GM12878 (cell line): ENCODE measurements at regions not wholly inside any gene's neighbourhood (a gene's known extent, or its start where the extent isn't known, plus 50 kb on each side); places are given as distances from the start of the nearest gene placed in this dataset.

Source experiments
- ATAC-seq: fragments of 200-7000 bp; cut with Tn5 transposase; 3 replicates; pipeline ENCODE4 v1.9.1; 2020; ENCODE audit warnings: mild to moderate bottlenecking, moderate library complexity
- BruUV-seq: library from RNA; stranded (reverse); fragments of 400-500 nt; replicated peaks from 2 replicates; lab custom pipeline; 2021; lab: Mats Ljungman, UMichigan
- CTCF ChIA-PET: fragments of 300-600 bp; sonication (Branson Sonifier 250); formaldehyde crosslinking; extraction: SDS; loops from one replicate; lab custom pipeline; 2021; ENCODE audit warnings: inconsistent platforms; lab: Yijun Ruan, JAX
- POLR2A ChIA-PET: fragments of 350-600 bp; formaldehyde crosslinking; extraction: SDS; loops from one replicate; lab custom pipeline; 2021; ENCODE audit warnings: inconsistent platforms; lab: Charles Lee
- RAD21 ChIA-PET: fragments of 300-600 bp; sonication (Branson Sonifier 250); formaldehyde crosslinking; loops from one replicate; lab custom pipeline; 2023; ENCODE audit warnings: antibody characterized with exemption; ENCODE audit not compliant: unreplicated experiment; lab: Charles Lee
- SMC1A ChIA-PET: fragments of 300-600 bp; sonication (Branson Sonifier 250); formaldehyde crosslinking; loops from one replicate; lab custom pipeline; 2023; ENCODE audit not compliant: unreplicated experiment, uncharacterized antibody; lab: Charles Lee
- DNase-seq: peaks from one replicate; pipeline ENCODE4 v3.0.0-alpha.2; 2011; ENCODE audit warnings: low read depth, low spot score
- FAIRE-seq: peaks from 3 replicates; lab custom pipeline; 2011; peaks lifted over from hg19 to GRCh38; lab: Jason Lieb, UNC
- H2AFZ ChIP-seq: 2 replicates; pipeline ENCODE4 v1.6.0; 2011; ENCODE audit warnings: low read depth, low read length, control low read depth; ENCODE audit not compliant: control insufficient read depth
- H3K27ac ChIP-seq: 2 replicates; pipeline ENCODE4 v1.5.1; 2011; ENCODE audit warnings: control low read depth; ENCODE audit not compliant: control insufficient read depth, insufficient read depth
- H3K27me3 ChIP-seq, 2 experiments: replicated peaks in 1 of 2; 2 replicates each; pipeline versions ENCODE4 v1.6.0 to v1.6.1; 2011; ENCODE audit warnings: low read length in 1 of 2; ENCODE audit not compliant: control insufficient read depth in 2 of 2, insufficient read depth in 2 of 2
- H3K36me3 ChIP-seq, 2 experiments: 2 replicates each; pipeline ENCODE4 v1.5.1; 2011; ENCODE audit warnings: low read length in 1 of 2; ENCODE audit not compliant: control insufficient read depth in 2 of 2, insufficient read depth in 2 of 2
- H3K4me1 ChIP-seq: 2 replicates; pipeline ENCODE4 v1.6.1; 2011; ENCODE audit warnings: mild to moderate bottlenecking, low read length, moderate library complexity, mixed read lengths; ENCODE audit not compliant: control insufficient read depth, insufficient read depth
- H3K4me2 ChIP-seq: 2 replicates; pipeline ENCODE4 v1.6.0; 2011; ENCODE audit warnings: control low read depth; ENCODE audit not compliant: control insufficient read depth, insufficient read depth
- H3K4me3 ChIP-seq: fragments of 200-600 bp; sonication (generic); 2 replicates; pipeline ENCODE4 v1.5.1; 2016
- H3K79me2 ChIP-seq: 2 replicates; pipeline ENCODE4 v1.6.0; 2011; ENCODE audit warnings: low read length; ENCODE audit not compliant: control insufficient read depth, insufficient read depth
- H3K9ac ChIP-seq: 2 replicates; pipeline ENCODE4 v1.8.0; 2011; ENCODE audit warnings: low read length, control low read depth, mixed read lengths; ENCODE audit not compliant: control insufficient read depth, insufficient read depth
- H3K9me3 ChIP-seq: replicated peaks from 3 replicates; pipeline ENCODE4 v1.5.1; 2011; ENCODE audit warnings: mild to moderate bottlenecking, low read length; ENCODE audit not compliant: control insufficient read depth, insufficient read depth
- H4K20me1 ChIP-seq: 2 replicates; pipeline ENCODE4 v1.6.0; 2011; ENCODE audit not compliant: control insufficient read depth, insufficient read depth
- CBX3 ChIP-seq: fragments of 200-600 bp; sonication (generic); IDR thresholded peaks from 2 replicates; pipeline ENCODE4 v1.6.1; 2016; ENCODE audit warnings: low read depth, borderline replicate concordance
- DPF2 ChIP-seq: fragments of 450-650 bp; IDR thresholded peaks from 2 replicates; pipeline ENCODE4 v1.6.1; 2017; ENCODE audit warnings: mild to moderate bottlenecking
- GABPA ChIP-seq: IDR thresholded peaks from 2 replicates; pipeline ENCODE4 v1.6.1; 2014; ENCODE audit warnings: antibody characterized with exemption, low read depth, mild to moderate bottlenecking, inconsistent platforms
- GATAD2B ChIP-seq: fragments of 450-650 bp; conservative IDR thresholded peaks from 2 replicates; pipeline ENCODE4 v1.6.1; 2017; ENCODE audit warnings: low read depth, mild to moderate bottlenecking, moderate library complexity
- HSF1 ChIP-seq: fragments of 150-350 bp; IDR thresholded peaks from 2 replicates; pipeline ENCODE4 v1.6.1; 2014; ENCODE audit warnings: mild to moderate bottlenecking, low read depth, low read length
- IKZF1 ChIP-seq: fragments of 450-650 bp; conservative IDR thresholded peaks from 2 replicates; pipeline ENCODE4 v1.6.1; 2017; ENCODE audit warnings: antibody characterized with exemption, mild to moderate bottlenecking
- JUND ChIP-seq: IDR thresholded peaks from 2 replicates; pipeline ENCODE4 v1.6.1; 2012; ENCODE audit warnings: low read depth, mild to moderate bottlenecking, low read length, improper control_type of control experiment, moderate library complexity
- KDM1A ChIP-seq: fragments of 200-600 bp; sonication (generic); IDR thresholded peaks from 2 replicates; pipeline ENCODE4 v1.6.1; 2016; ENCODE audit warnings: borderline replicate concordance
- NR2C1 ChIP-seq: fragments of 450-650 bp; IDR thresholded peaks from 2 replicates; pipeline ENCODE4 v1.6.1; 2017; ENCODE audit warnings: antibody characterized with exemption, mild to moderate bottlenecking, moderate library complexity
- POU2F2 ChIP-seq: IDR thresholded peaks from 3 replicates; pipeline ENCODE4 v1.6.1; 2011; ENCODE audit warnings: low read depth, mild to moderate bottlenecking, low read length, borderline replicate concordance
- SIN3A ChIP-seq: IDR thresholded peaks from 2 replicates; pipeline ENCODE4 v1.6.1; 2012; ENCODE audit warnings: low read depth, low read length, improper control_type of control experiment
- SMAD1 ChIP-seq: fragments of 450-650 bp; IDR thresholded peaks from 2 replicates; pipeline ENCODE4 v1.6.1; 2018; ENCODE audit warnings: mild to moderate bottlenecking, low read depth; ENCODE audit not compliant: partially characterized antibody
- SREBF1 ChIP-seq: IDR thresholded peaks from 2 replicates; pipeline ENCODE4 v1.6.1; 2012; ENCODE audit warnings: mild to moderate bottlenecking, low read length
- SREBF2 ChIP-seq: IDR thresholded peaks from 2 replicates; pipeline ENCODE4 v1.6.1; 2012; ENCODE audit warnings: mild to moderate bottlenecking, low read length
- STAT3 ChIP-seq: IDR thresholded peaks from 2 replicates; pipeline ENCODE4 v1.6.1; 2011; ENCODE audit warnings: low read depth, low read length, improper control_type of control experiment
- TARDBP ChIP-seq: IDR thresholded peaks from 2 replicates; pipeline ENCODE4 v1.6.1; 2016; ENCODE audit warnings: borderline replicate concordance
- ZNF217 ChIP-seq: fragments of 450-650 bp; IDR thresholded peaks from 2 replicates; pipeline ENCODE4 v1.6.1; 2017; ENCODE audit warnings: antibody characterized with exemption, mild to moderate bottlenecking
- whole genome bisulfite sequencing: methylation state at CpG from one replicate; pipeline ENCODE4 v1.1.6; 2016; ENCODE audit warnings: low lambda C conversion rate; ENCODE audit not compliant: insufficient replicate concordance, insufficient coverage; ENCODE audit errors: missing lambda C conversion rate; 5-methylcytosine and 5-hydroxymethylcytosine counted together
- in situ Hi-C: fragments of 300-500 bp; cut with MboI; formaldehyde crosslinking; loops from 9 replicates; pipeline ENCODE4 v1.14.3; 2018; ENCODE audit warnings: mixed read lengths
- intact Hi-C: fragments of 100-400 bp; cut with micrococcal nuclease; formaldehyde crosslinking; loops from one replicate; pipeline ENCODE4 v1.14.2; 2022; ENCODE audit not compliant: unreplicated experiment
- TF ChIP-seq, protein P1 (sequence below), 3 experiments: IDR thresholded peaks in 2 of 3; conservative IDR thresholded peaks in 1 of 3; 2 replicates each; pipeline ENCODE4 v1.5.1; 2011; ENCODE audit warnings: low read depth in 3 of 3, low read length in 3 of 3, mild to moderate bottlenecking in 3 of 3, control low read depth in 2 of 3, moderate library complexity in 2 of 3, inconsistent platforms in 1 of 3, mixed read lengths in 1 of 3; ENCODE audit not compliant: control insufficient read depth in 2 of 3, insufficient read depth in 1 of 3; ENCODE audit errors: extremely low read depth in 1 of 3

DNA sequence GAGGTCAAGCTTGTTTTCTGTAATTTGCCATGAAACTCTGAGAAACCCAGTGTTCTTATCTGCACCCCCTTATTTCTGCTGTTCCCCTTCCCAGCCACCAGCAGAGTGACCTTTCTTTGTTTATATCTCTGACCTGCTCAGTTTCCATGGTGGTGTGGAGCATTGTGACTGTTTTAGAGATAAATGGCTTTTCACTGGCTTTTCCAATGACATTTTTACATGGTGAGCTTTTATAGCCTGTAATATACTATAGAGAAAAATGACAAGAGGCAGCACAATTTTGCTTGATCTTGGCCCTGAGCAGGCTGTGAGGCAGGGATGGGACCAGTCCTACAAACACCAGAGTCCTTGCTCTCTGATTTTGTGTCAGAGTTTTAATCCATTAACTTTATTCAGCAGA is 233.9 kb downstream of the FAT3 start:
- Histone ChIP-seq H4K20me1 (no peaks in the 10 kb centered on the region), H3K9ac (no peak overlapping the region)
- FAIRE-seq, result no peak

DNA sequence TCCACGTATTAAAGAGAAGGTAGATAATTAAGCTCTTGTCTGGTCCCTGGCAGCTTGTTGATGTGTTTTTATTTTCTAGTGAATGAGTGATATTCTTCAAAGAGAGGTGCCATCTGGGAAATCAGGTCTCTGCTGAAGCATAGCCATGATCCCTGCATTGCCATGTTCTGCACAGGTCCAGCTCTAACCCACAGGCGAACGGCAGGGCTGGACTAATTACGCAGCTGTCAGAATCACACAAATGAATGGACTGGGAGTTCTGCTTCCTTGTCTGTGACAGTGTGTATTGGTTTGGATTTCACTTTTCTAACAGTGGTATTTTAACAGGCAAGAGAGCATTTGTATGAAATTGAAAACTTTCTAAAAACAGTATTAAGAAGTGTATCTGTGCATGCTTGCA is 235.6 kb downstream of the FAT3 start:
- intact Hi-C loops, result no loop called here

More for the DNA sequence above, 233.9 kb downstream of the FAT3 start:
- Histone ChIP-seq H3K9me3 (no peaks in the 10 kb centered on the region), H3K4me2 (no peak overlapping the region), H3K27me3 (no peaks in the 10 kb centered on the region; a peak in 1 of 4 replicates), H3K27ac (no peak overlapping the region), H3K4me1 (no peaks in the 10 kb centered on the region), H2AFZ (no peak overlapping the region), H3K36me3 (no peaks in the 10 kb centered on the region), H3K4me3 (no peak overlapping the region), H3K79me2 (no peaks in the 10 kb centered on the region)
- ChIA-PET SMC1A (no interaction called here), RAD21 (no interaction called here), POLR2A (no interaction called here), CTCF (no interaction called here)
- TF ChIP-seq STAT3, result no peak
- no peak for TF ChIP-seq SREBF2
- ATAC-seq, result no peak
- intact Hi-C loops (no loop called here), in situ Hi-C loops (no loop called here)
- DNase-seq, result no peak
- BruUV-seq, result no TSS peak

More for the DNA sequence above, 235.6 kb downstream of the FAT3 start:
- FAIRE-seq, result no peak
- H3K36me3 ChIP-seq, result no peaks in the 10 kb centered on the region
- H3K27ac ChIP-seq, result no peak overlapping the region
- no peak overlapping the region for H2AFZ ChIP-seq
- no peaks in the 10 kb centered on the region for H3K79me2 ChIP-seq
- in situ Hi-C loops, result no loop called here
- WGBS, result 39% methylated on average over 4 of the region's 4 CpGs
- RAD21 ChIA-PET, result no interaction called here
- H3K9me3 ChIP-seq, result no peaks in the 10 kb centered on the region
- POLR2A ChIA-PET, result no interaction called here
- peaks cover 0 to 3% of the 10 kb centered on the region in 2 experiments; a peak in 2 of 4 replicates for H3K27me3 ChIP-seq
- no peak overlapping the region for H3K4me2 ChIP-seq
- no peaks in the 10 kb centered on the region for H4K20me1 ChIP-seq
- no peak overlapping the region for H3K4me3 ChIP-seq
- SMC1A ChIA-PET, result interaction anchor here (1.0 kb wide), 1 partner anchor 95 kb away, joined by 3 read pairs; no protein-coding TSS in a partner anchor
- CTCF ChIA-PET, result no interaction called here
- ATAC-seq, result no peak
- no peak overlapping the region for H3K9ac ChIP-seq
- BruUV-seq, result no TSS peak
- no peak for DNase-seq
- no peaks in the 10 kb centered on the region for H3K4me1 ChIP-seq
- no peak for TF ChIP-seq NR2C1
- no peak for TF ChIP-seq DPF2
- no peak for TF ChIP-seq GATAD2B
- no peak for TF ChIP-seq KDM1A
- TF ChIP-seq TARDBP, result no peak
- TF ChIP-seq CBX3, result no peak
- TF ChIP-seq POU2F2, result no peak
- no peak for TF ChIP-seq SIN3A
- TF ChIP-seq ZNF217, result no peak
- no peak for TF ChIP-seq IKZF1
- no peak for TF ChIP-seq HSF1
- TF ChIP-seq JUND, result no peak
- TF ChIP-seq SMAD1, result no peak
- TF ChIP-seq GABPA, result no peak
- TF ChIP-seq, protein P1, sequence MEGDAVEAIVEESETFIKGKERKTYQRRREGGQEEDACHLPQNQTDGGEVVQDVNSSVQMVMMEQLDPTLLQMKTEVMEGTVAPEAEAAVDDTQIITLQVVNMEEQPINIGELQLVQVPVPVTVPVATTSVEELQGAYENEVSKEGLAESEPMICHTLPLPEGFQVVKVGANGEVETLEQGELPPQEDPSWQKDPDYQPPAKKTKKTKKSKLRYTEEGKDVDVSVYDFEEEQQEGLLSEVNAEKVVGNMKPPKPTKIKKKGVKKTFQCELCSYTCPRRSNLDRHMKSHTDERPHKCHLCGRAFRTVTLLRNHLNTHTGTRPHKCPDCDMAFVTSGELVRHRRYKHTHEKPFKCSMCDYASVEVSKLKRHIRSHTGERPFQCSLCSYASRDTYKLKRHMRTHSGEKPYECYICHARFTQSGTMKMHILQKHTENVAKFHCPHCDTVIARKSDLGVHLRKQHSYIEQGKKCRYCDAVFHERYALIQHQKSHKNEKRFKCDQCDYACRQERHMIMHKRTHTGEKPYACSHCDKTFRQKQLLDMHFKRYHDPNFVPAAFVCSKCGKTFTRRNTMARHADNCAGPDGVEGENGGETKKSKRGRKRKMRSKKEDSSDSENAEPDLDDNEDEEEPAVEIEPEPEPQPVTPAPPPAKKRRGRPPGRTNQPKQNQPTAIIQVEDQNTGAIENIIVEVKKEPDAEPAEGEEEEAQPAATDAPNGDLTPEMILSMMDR (IDR thresholded peaks at IDR 0.05 in 2 of 3, conservative IDR thresholded peaks at IDR 0.05 in 1 of 3; ENCODE audit: control insufficient read depth in 2 of 3, extremely low read depth in 1 of 3, insufficient read depth in 1 of 3, low read depth in 3 of 3, low read length in 3 of 3), result no peak
- no peak for TF ChIP-seq SREBF1
